Colon (tissue), 2 donors: ENCODE measurements at regions not wholly inside any gene's neighbourhood (a gene's known extent, or its start where the extent isn't known, plus 50 kb on each side); places are given as distances from the start of the nearest gene placed in this dataset.
"Not testable (repeated sequence)": the region's sequence is repeated elsewhere in the genome, so short reads cannot be mapped to it uniquely, and the experiment has no call there.

Experiments used
- FAIRE-seq: peaks from 2 replicates; lab custom pipeline; 2012; peaks lifted over from hg19 to GRCh38; lab: Jason Lieb, UNC
- donor health status: control.
- donor health status: control.

GRCh38 chrX:137195991-137196390 is 162.2 kb upstream of the GPR101 start:
- FAIRE-seq, result no peak

- no peak for FAIRE-seq
Observed at GRCh38 chrX:137195296-137195695, 161.5 kb upstream of the GPR101 start.

GRCh38 chrX:137194164-137194563 is 160.4 kb upstream of the GPR101 start:
- FAIRE-seq, result no peak

GRCh38 chrX:137187540-137187939 is 153.7 kb upstream of the GPR101 start:
- no peak for FAIRE-seq

GRCh38 chrX:137178392-137178791 is 144.6 kb upstream of the GPR101 start:
- FAIRE-seq, result no peak

- FAIRE-seq, result peak; percentile 21
Observed at GRCh38 chrX:137172317-137172948, 138.6 kb upstream of the GPR101 start.

- no peak for FAIRE-seq
Observed at GRCh38 chrX:137171626-137172025, 137.8 kb upstream of the GPR101 start.

- FAIRE-seq, result no peak
Observed at GRCh38 chrX:137166591-137166990, 132.8 kb upstream of the GPR101 start.

GRCh38 chrX:137164329-137164728 is 130.5 kb upstream of the GPR101 start:
- no peak for FAIRE-seq

GRCh38 chrX:137151403-137151802 is 117.6 kb upstream of the GPR101 start:
- no peak for FAIRE-seq

- no peak for FAIRE-seq
Observed at GRCh38 chrX:137143864-137144263, 110.1 kb upstream of the GPR101 start.

- FAIRE-seq, result not testable (repeated sequence)
Observed at GRCh38 chrX:137122651-137123050, 88.9 kb upstream of the GPR101 start.

GRCh38 chrX:137119049-137119448 is 85.3 kb upstream of the GPR101 start:
- peak; percentile 84 for FAIRE-seq

GRCh38 chrX:137118536-137118935 is 84.7 kb upstream of the GPR101 start:
- no peak for FAIRE-seq

GRCh38 chrX:137118136-137118535 is 84.3 kb upstream of the GPR101 start:
- FAIRE-seq, result peak; percentile 21

GRCh38 chrX:137107877-137108276 is 74.1 kb upstream of the GPR101 start:
- peak; percentile 58 for FAIRE-seq

- no peak for FAIRE-seq
Observed at GRCh38 chrX:137101273-137101990, 67.6 kb upstream of the GPR101 start.
